Peyer's patch (tissue), 4 donors: ENCODE measurements at regions not wholly inside any gene's neighbourhood (a gene's known extent, or its start where the extent isn't known, plus 50 kb on each side); places are given as distances from the start of the nearest gene placed in this dataset.

Experiments
- DNase-seq, 3 donors: peaks; one replicate each; pipeline ENCODE4 v3.0.0-alpha.2; 2017 to 2019
- H3K27ac ChIP-seq, 4 donors: fragments of 200-600 bp; sonication (generic); one replicate each; pipeline ENCODE4 v1.5.1; 2016 to 2019
- H3K27me3 ChIP-seq, 2 donors: fragments of 200-600 bp; sonication (generic); one replicate each; pipeline ENCODE4 v1.5.1; 2019
- H3K36me3 ChIP-seq, 3 donors: fragments of 200-600 bp; sonication (generic); one replicate each; pipeline ENCODE4 v1.5.1; 2016 to 2019
- H3K4me1 ChIP-seq, 4 donors: fragments of 200-600 bp; sonication (generic); one replicate each; pipeline ENCODE4 v1.5.1; 2016 to 2019
- H3K4me3 ChIP-seq, 4 donors: fragments of 200-600 bp; sonication (generic); 1 replicate in 3 of 4; 2 replicates in 1 of 4; pipeline ENCODE4 v1.5.1; 2016 to 2019; ENCODE audit warnings: mild to moderate bottlenecking in 1 of 4
- H3K9me3 ChIP-seq, 4 donors: fragments of 200-600 bp; sonication (generic); one replicate each; pipeline ENCODE4 v1.5.1; 2016 to 2019; ENCODE audit warnings: mild to moderate bottlenecking in 1 of 4
- POLR2A ChIP-seq, 2 donors: fragments of 450-650 bp; IDR thresholded peaks; one replicate each; pipeline ENCODE4 v1.5.1; 2017; ENCODE audit warnings: antibody characterized with exemption in 2 of 2, mild to moderate bottlenecking in 2 of 2, moderate library complexity in 2 of 2
- TF ChIP-seq, protein P1 (sequence below), 6 experiments: fragments of 450-650 bp in 4 of 6; fragments of 200-600 bp in 2 of 6; sonication (generic) in 1 of 6; IDR thresholded peaks; one replicate each; pipeline ENCODE4 v1.5.1; 2017 to 2019; ENCODE audit warnings: antibody characterized with exemption in 6 of 6, mild to moderate bottlenecking in 3 of 6, moderate library complexity in 1 of 6

DNA sequence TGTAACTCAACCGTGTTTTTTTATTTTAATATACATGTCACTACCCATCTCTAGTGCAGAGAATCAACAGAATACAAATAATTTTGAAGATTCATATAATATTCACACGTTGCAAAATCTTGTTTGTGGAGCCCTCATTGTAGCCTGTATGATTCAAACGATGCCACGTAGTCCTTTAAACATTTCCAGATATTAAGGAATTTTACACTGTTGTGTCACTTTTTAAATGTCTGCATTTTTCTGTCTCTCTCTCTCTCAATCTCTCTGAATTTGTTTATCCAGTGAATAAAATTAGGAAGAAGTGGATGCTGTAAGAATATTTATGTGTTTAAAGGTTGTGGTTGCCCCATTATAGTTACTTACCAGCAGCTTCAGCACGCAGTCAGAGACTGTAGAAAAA is 262.0 kb downstream of the PAX1 start:
- no peaks in the 10 kb centered on the region for H3K4me1 ChIP-seq
- H3K36me3 ChIP-seq = no peaks in the 10 kb centered on the region

DNA sequence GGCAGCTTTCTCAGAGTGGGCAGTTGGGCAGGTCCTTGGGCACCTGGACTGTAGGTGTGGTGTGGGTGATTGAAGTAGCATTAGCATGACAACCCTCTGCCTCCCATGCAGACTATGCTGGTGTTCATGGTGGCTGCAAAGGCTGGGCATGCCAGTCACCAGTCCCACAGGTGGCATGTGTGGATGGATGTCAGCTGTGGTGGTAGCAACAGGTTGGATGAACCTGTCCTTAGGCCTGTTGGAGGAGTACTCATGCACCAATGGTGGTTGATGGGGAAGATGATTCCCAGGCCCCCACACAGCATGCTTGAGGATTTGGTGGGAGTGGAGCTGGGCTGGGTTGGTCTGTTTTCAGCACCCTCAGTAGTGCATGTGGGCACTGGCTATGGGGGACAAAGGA is 251.1 kb downstream of the PAX1 start:
- Histone ChIP-seq H3K9me3 (no peaks in the 10 kb centered on the region), H3K36me3 (no peaks in the 10 kb centered on the region), H3K4me1 (no peaks in the 10 kb centered on the region), H3K27ac (no peak overlapping the region), H3K4me3 (no peak overlapping the region), H3K27me3 (no peaks in the 10 kb centered on the region)
- DNase-seq = no peak
- TF ChIP-seq, protein P1, sequence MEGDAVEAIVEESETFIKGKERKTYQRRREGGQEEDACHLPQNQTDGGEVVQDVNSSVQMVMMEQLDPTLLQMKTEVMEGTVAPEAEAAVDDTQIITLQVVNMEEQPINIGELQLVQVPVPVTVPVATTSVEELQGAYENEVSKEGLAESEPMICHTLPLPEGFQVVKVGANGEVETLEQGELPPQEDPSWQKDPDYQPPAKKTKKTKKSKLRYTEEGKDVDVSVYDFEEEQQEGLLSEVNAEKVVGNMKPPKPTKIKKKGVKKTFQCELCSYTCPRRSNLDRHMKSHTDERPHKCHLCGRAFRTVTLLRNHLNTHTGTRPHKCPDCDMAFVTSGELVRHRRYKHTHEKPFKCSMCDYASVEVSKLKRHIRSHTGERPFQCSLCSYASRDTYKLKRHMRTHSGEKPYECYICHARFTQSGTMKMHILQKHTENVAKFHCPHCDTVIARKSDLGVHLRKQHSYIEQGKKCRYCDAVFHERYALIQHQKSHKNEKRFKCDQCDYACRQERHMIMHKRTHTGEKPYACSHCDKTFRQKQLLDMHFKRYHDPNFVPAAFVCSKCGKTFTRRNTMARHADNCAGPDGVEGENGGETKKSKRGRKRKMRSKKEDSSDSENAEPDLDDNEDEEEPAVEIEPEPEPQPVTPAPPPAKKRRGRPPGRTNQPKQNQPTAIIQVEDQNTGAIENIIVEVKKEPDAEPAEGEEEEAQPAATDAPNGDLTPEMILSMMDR (IDR thresholded peaks at IDR 0.05) = no peak
- TF ChIP-seq POLR2A (IDR thresholded peaks at IDR 0.05) = no peak

More for the DNA sequence above, 262.0 kb downstream of the PAX1 start:
- DNase-seq = no peak
- H3K4me3 ChIP-seq = no peak overlapping the region
- no peaks in the 10 kb centered on the region for H3K9me3 ChIP-seq
- TF ChIP-seq, protein P1 (IDR thresholded peaks at IDR 0.05) = no peak
- no peak for TF ChIP-seq POLR2A (IDR thresholded peaks at IDR 0.05)
- H3K27me3 ChIP-seq = no peaks in the 10 kb centered on the region
- H3K27ac ChIP-seq = no peak overlapping the region

DNA sequence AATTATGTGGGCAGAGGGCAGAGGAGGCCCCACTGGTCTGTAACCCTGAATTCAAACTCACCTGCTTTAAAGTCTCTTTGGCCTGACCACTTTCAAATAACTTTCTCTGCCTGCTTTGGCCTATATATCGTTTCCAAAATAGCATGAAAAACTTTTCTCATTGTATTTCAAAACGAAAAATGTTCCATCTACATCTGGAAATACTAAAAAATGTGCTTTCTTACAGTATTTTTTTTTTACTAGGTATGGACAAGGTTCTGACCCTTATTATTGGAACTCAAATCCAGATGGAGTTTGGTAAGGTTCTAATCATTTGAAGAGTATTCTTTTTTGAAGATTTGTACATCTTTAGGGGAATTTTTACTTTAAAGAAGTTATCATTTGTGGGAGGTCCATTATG is 241.9 kb downstream of the PAX1 start:
- Histone ChIP-seq H3K4me3 (no peak overlapping the region), H3K27me3 (no peaks in the 10 kb centered on the region), H3K36me3 (no peaks in the 10 kb centered on the region), H3K9me3 (no peaks in the 10 kb centered on the region), H3K4me1 (no peaks in the 10 kb centered on the region), H3K27ac (no peak overlapping the region)
- TF ChIP-seq, protein P1 (IDR thresholded peaks at IDR 0.05) = no peak
- TF ChIP-seq POLR2A (IDR thresholded peaks at IDR 0.05) = no peak
- DNase-seq = no peak

DNA sequence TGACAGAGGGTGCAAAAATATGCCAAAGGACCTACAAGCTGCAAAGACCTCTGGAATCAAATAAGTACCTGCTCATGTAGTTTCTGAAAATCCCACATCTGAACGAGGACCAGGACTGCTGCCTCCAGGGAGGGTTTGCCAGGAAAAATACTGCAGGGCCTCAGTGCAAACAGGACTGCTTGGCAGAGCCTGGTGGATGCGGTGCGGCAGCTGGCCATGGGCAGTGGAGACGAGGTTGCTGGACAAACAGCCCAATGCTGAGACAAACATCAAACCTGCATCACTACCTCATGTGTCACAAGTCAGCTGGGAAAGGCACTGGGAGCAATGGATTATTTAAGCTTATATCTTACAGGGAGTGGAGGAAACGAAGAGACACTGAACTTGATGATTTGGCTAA is 238.8 kb downstream of the PAX1 start:
- TF ChIP-seq POLR2A (IDR thresholded peaks at IDR 0.05) = no peak
- TF ChIP-seq, protein P1 (IDR thresholded peaks at IDR 0.05) = no peak
- no peak overlapping the region for H3K27ac ChIP-seq
- H3K27me3 ChIP-seq = no peaks in the 10 kb centered on the region
- H3K9me3 ChIP-seq = no peaks in the 10 kb centered on the region
- no peak overlapping the region for H3K4me3 ChIP-seq
- no peaks in the 10 kb centered on the region for H3K4me1 ChIP-seq
- no peak for DNase-seq
- no peaks in the 10 kb centered on the region for H3K36me3 ChIP-seq

DNA sequence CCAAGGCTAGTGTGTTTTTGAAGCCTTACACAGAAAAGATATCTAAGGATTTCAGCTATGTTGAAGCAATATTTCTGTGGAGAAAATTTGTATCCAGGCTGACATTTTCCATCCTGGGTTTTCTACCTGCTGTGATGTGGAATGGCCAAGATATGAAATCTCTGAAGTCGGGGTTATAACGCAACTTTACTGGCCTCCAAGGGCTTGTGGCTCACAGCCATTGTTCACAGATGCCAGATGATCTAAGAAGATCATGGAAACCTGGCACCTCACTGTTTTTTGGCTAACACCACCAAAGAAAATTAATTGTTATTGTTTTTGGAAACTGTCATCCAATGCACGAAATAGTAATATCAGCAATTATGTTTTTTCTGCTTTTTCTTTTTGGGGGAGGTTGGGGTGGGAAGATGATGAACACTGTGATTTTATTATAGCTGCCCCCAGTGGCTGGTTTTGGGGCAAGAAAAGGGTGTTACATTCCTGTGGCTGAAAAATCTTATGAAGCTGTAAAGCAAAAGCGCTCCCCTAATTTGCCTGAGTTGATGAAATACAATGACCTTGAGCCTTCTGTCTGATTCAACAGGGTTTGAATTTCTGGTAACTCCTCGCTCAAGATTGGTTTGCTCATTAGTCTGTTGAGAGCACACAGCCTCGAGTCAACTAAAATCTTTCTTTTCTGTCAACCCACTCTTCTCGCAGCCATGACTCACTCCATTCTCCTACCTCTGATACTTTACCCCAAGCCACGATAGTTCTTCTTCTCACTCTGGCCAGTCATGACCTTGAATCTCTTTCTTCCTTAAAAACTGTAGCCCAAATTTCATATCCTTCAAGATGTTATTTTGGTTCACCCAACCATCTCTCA is 236.7 kb downstream of the PAX1 start:
- Histone ChIP-seq H3K4me3 (no peak overlapping the region), H3K27ac (no peak overlapping the region), H3K4me1 (no peaks in the 10 kb centered on the region), H3K27me3 (no peaks in the 10 kb centered on the region), H3K9me3 (no peaks in the 10 kb centered on the region), H3K36me3 (no peaks in the 10 kb centered on the region)
- no peak for DNase-seq
- no peak for TF ChIP-seq POLR2A (IDR thresholded peaks at IDR 0.05)
- TF ChIP-seq, protein P1 (IDR thresholded peaks at IDR 0.05) = no peak
